ENCODE measurements at regions not wholly inside any gene's neighbourhood (a gene's known extent, or its start where the extent isn't known, plus 50 kb on each side); places are given as distances from the start of the nearest gene placed in this dataset.
A peak's percentile ranks its signal among the peaks of the same experiment; 100 is the strongest.

DNA sequence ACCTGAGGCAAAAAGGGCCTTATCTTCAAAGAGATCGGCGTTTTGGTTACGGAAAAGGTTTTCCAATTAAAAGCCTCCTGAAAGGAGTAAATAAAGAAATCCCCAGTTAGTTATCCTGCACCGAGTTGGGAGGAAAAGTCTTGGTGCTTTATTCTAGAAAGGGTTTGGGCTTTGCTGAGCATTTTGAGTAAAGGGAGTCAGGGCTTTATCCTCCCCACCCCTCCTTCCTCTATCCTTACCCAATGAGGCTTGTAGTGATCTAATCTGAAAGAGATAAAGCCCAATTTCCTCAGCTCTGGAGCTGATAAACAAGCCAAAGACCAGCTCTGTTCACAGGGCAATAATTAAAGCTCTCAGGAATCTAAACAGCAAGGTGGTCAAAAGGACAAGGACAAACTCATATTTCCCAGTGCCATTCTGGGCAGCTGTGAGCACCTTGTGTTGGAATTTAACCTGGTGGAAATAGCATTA, 188.9 kb upstream of the TSC22D1 start:
- Mint-ChIP-seq H3K4me3 (no peak overlapping the region), H3K27me3 (no peaks in the 10 kb centered on the region), H3K4me1 (peaks cover 25% of the 10 kb centered on the region), H3K9me3 (peaks cover 4% of the 10 kb centered on the region), H3K36me3 (ENCODE audit: low read depth) (no peaks in the 10 kb centered on the region), H3K27ac (no peak overlapping the region)
- no peak for ATAC-seq (replicated peaks)

DNA sequence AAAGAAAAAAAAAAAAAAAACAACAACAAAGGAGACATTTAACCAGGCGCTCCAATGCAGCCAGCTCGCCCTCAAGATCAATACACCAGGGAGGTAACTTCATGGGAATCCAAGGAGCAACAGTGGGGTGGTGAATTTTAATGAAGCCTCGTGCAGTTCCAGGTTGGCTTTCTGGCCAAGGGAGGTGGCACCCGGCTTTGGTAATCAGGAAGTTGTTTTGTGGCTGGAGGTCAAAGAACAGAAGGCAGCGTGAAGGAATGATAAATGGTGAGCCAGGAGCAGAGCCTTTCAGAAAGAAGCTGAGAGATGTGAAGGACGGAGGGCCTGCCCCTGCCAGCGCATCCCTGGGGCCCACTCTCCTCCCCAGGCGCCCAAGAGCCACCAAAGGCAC, 188.2 kb upstream of the TSC22D1 start:
- Mint-ChIP-seq H3K4me1 (peaks cover 23% of the 10 kb centered on the region), H3K9me3 (peaks cover 4% of the 10 kb centered on the region), H3K27me3 (no peaks in the 10 kb centered on the region), H3K4me3 (no peak overlapping the region), H3K36me3 (ENCODE audit: low read depth) (no peaks in the 10 kb centered on the region), H3K27ac (no peak overlapping the region)
- ATAC-seq (replicated peaks) = no peak

DNA sequence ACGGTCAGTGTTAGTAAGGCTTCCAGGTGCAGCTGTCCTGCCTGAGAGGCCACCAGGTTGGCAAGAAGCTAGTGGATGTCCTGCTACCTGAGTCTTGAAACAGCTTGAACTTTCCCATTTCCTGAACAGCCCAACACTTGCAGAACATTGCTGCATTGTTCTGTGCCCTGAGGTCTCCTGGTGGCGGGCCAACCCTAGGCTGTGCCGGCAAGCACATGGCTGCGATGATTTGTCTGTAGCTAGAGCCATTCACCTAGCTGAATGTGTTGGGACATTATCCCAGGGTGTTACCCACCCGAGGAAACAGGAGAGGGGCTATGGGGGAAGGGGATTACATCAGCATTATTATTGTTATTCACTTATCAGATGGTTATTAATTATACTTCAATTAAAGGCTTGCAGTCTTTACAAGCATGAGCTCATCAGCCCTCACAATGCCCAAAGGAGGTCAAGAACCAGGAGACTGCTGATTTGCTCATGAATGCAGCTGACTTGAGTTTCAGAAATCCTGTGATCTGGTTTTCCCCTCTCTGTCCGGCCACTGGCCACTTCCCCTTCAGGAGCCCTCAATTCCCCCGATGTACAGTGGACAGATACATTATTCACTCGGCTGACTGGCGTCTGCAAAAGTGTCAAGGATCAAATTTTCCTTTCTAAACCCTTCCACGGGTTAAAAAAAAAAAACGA, 187.6 kb upstream of the TSC22D1 start:
- no peak overlapping the region for H3K4me3 Mint-ChIP-seq
- H3K27me3 Mint-ChIP-seq = no peaks in the 10 kb centered on the region
- no peak overlapping the region for H3K27ac Mint-ChIP-seq
- no peaks in the 10 kb centered on the region for H3K36me3 Mint-ChIP-seq (ENCODE audit: low read depth)
- ATAC-seq (replicated peaks) = no peak
- peaks cover 24% of the 10 kb centered on the region for H3K4me1 Mint-ChIP-seq
- H3K9me3 Mint-ChIP-seq = peaks cover 4% of the 10 kb centered on the region

DNA sequence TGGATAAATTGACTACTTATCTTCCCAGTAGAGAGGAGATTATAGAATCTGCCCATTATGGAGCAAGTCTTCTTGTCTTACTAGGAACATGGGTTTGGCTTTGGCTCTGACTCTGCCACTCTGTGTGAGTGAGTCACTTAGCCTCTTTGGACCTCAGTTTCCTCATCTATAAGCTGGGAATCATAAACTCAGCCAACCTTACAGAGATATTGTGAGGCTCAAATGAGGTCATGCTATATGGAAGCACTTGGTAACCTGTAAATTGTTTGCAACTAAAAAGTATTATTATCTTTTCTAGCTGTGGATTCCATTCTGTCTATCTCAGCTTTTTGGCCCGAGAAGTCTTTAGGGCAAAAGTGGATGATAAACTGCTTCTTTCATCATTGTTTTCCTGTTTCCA, 186.8 kb upstream of the TSC22D1 start:
- ATAC-seq (replicated peaks) = no peak
- Mint-ChIP-seq H3K27me3 (no peaks in the 10 kb centered on the region), H3K4me1 (peaks cover 21% of the 10 kb centered on the region), H3K4me3 (no peak overlapping the region), H3K27ac (no peak overlapping the region), H3K9me3 (peaks cover 4% of the 10 kb centered on the region), H3K36me3 (ENCODE audit: low read depth) (no peaks in the 10 kb centered on the region)

DNA sequence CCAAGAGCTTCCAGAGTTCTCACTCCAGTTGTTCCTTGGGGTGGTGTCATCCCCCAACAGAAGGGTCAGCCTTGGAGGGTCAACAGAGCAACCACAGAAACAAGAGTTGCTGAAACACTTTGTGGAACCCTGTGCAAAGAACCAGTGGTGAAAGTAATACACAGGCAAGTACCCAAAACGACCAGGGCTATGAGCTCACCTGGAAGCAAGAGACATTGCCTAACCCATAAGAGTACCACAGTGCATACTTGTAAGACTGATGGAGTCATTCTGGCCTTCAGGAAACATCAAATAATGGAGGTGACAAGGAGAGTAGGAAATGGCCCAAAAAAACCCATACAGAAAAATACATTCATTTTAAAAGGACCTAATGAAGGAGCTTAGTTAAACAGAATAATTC, 184.3 kb upstream of the TSC22D1 start:
- Mint-ChIP-seq H3K4me3 (no peak overlapping the region), H3K36me3 (ENCODE audit: low read depth) (no peaks in the 10 kb centered on the region), H3K27ac (no peak overlapping the region), H3K4me1 (peaks cover 21% of the 10 kb centered on the region), H3K27me3 (no peaks in the 10 kb centered on the region), H3K9me3 (peaks cover 4% of the 10 kb centered on the region)
- no peak for ATAC-seq (replicated peaks)

DNA sequence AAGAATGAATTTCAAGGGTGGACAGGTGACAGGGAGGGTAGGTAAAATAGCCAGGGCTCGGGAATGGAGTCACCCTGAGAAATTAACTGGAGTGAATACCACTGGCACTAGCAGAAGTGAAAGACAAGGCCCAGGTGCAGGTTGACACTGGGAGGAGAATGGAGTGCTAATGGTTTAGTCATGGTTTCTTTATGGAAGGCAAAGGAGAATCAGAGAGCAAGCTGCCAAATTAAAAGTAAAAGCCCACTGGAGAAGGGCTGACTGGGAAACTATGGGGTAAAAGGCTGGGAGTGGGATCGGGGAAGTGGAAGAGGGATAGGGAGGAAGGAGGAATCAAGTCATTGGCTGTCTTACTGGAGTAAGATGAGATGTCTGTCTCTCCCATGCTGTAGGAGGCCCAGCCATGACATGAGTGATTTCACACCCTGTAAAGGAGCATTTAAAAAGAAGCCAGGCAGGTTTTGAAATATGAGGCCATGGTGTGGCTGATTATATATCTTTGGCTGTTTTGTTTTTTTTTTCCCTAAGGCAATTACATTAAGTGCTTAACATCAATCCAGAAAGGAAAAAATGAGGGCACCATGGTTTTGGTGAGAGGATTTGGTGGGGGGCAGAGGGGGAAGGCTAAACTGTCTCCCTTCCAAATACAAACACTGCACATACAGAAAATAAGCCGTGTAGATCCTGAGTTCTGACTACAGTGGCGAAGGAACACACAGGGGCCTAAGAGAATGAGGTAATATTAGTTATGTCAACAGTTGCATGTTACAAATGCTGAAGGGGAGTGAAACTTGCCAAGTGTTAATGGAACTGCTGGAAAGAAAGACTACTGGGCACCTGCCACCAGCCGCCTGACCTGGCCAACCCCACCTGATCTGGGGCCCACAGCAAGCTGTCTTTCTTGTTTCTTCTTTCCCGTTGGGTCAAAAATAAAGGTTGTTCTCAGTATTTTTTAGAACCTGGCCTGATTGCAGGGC, 183.5 kb upstream of the TSC22D1 start:
- no peak for ATAC-seq (replicated peaks)
- H3K9me3 Mint-ChIP-seq = peaks cover 4% of the 10 kb centered on the region
- H3K36me3 Mint-ChIP-seq (ENCODE audit: low read depth) = no peaks in the 10 kb centered on the region
- no peaks in the 10 kb centered on the region for H3K27me3 Mint-ChIP-seq
- peaks cover 21% of the 10 kb centered on the region for H3K4me1 Mint-ChIP-seq
- peak overlapping the region; percentile 61 for H3K27ac Mint-ChIP-seq
- H3K4me3 Mint-ChIP-seq = peak overlapping the region; percentile 45

DNA sequence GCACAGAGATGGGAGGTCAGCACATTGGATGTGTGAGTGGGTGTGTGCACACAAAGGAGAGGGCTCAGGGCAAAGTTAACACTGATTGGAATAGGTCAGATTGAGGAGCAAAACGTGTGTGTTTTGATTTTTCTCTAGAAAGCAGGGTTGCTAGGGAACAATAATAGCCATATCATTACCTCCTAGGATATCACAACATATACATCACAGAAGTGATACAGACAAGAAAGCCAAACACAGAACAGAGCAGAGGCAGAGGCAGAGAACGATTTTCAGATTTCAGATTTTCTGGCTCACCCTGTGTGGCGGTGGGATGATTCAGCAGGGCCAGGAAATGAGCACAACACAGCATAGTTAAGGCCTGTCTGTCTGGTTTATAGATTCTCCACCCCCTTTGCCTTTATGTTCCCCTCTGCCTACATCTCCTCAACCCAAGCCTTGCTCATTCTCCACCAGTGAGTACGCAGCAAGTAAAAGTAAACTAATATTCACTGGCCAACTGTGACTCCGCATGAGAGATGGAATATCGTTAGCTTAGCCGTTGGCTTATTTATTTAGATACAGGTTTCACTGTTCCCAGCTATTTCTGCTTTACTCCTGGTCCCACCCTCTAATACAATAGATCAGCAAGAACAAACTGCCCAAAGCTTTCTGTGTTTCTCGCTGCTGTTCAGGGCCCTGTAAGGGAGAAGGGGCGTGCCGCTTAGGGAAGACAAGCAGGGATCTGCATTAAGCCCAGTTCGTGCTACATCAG, 182.7 kb upstream of the TSC22D1 start:
- Mint-ChIP-seq H3K27me3 (no peaks in the 10 kb centered on the region), H3K36me3 (ENCODE audit: low read depth) (no peaks in the 10 kb centered on the region), H3K4me3 (peak overlapping the region; percentile 45), H3K9me3 (peaks cover 4% of the 10 kb centered on the region), H3K27ac (peak overlapping the region; percentile 61), H3K4me1 (peaks cover 21% of the 10 kb centered on the region)
- peak; percentile 95 for ATAC-seq (replicated peaks)

DNA sequence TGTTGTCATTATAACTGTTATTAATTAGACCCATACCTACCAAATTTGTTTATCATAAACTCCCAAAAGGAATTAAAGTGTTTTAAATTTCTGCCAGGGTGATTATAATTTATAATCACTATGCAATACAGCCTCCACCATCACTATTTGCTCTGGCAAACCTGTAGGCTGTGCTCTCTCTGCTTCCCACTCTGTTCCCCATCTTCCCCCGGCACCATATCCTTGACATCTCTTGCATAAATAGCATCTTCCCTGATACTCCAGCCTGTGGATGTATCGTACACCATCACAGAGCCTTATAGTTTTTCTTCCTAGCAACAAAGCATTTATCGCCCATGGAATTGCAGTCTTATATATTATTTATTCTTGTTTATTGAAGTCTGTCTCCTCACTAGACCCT, 181.5 kb upstream of the TSC22D1 start:
- no peak overlapping the region for H3K4me3 Mint-ChIP-seq
- H3K36me3 Mint-ChIP-seq (ENCODE audit: low read depth) = no peaks in the 10 kb centered on the region
- no peak overlapping the region for H3K27ac Mint-ChIP-seq
- peaks cover 2% of the 10 kb centered on the region for H3K9me3 Mint-ChIP-seq
- no peaks in the 10 kb centered on the region for H3K27me3 Mint-ChIP-seq
- H3K4me1 Mint-ChIP-seq = peaks cover 21% of the 10 kb centered on the region
- no peak for ATAC-seq (replicated peaks)

DNA sequence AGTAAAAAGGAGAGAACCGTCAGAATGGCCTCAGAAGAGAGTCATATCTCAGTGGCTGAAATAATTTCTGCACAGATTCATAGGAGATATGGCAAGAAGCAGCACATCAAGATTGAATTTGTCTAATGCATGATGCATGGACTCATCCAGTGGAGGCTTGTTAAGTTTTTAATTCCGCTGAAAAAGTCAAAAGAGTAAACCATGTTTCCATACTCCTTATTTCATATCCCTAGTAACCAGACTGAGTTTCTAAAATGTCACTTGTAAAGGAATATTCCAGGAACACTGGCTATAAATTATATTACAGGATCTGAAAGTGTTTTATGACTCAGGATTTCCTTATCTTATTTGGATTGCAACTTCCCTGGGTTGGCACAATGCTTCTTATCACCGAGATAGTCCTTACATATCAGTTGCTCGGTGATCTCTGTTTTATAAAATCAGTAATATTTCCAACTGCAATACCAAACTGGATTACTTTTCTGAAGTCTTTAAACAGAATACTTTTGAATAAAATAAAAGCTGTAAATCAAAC, 180.2 kb upstream of the TSC22D1 start:
- ATAC-seq (replicated peaks) = no peak
- Mint-ChIP-seq H3K4me3 (no peak overlapping the region), H3K4me1 (peaks cover 21% of the 10 kb centered on the region)

DNA sequence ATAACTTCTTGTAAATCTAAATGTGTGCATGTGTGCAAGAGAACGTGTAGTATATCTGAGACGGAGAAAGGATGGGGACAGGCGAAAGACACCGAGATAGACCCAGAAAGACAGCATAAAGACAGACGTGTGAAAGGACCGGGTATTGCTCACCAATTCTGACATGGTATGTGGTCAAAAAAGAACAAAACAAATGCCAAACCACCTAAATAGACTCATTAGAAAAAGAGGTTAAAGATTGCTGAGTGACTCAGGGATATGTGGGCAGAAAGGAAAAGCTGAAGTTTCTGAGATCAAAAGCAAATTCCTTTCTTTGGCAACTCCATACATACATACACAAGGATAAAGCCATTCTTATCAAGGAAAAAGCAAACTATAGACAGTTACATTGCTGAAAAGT, 179.7 kb upstream of the TSC22D1 start:
- Mint-ChIP-seq H3K27ac (peak overlapping the region; percentile 16), H3K9me3 (no peaks in the 10 kb centered on the region), H3K4me3 (no peak overlapping the region), H3K4me1 (peaks cover 21% of the 10 kb centered on the region), H3K36me3 (ENCODE audit: low read depth) (no peaks in the 10 kb centered on the region), H3K27me3 (no peaks in the 10 kb centered on the region)
- ATAC-seq (replicated peaks) = peak; percentile 61

More for the DNA sequence above, 180.2 kb upstream of the TSC22D1 start:
- Mint-ChIP-seq H3K36me3 (ENCODE audit: low read depth) (no peaks in the 10 kb centered on the region), H3K9me3 (no peaks in the 10 kb centered on the region), H3K27ac (peak overlapping the region; percentile 16), H3K27me3 (no peaks in the 10 kb centered on the region)

DNA sequence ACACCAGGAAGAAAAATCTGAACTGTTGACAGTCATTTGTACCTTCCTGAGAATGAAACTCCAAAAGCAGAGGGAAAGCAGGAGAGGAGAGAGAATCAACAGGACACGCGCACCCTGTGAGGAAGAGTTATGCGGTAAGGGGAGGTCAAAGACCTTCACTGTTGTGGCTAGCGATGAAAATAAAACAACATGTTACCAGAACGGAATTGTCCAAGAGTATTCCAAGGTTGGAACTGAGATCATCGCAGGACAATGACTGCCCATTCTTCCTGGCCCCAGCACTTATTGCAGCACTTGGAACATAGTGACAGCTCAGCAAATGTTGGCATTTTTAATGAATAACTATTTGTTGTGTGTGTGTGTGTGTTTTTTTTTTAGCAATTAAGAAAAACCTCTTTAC, 176.0 kb upstream of the TSC22D1 start:
- ATAC-seq (replicated peaks) = no peak
- Mint-ChIP-seq H3K27me3 (no peaks in the 10 kb centered on the region), H3K4me1 (peaks cover 7% of the 10 kb centered on the region), H3K27ac (no peak overlapping the region), H3K36me3 (ENCODE audit: low read depth) (no peaks in the 10 kb centered on the region), H3K9me3 (no peaks in the 10 kb centered on the region), H3K4me3 (no peak overlapping the region)

DNA sequence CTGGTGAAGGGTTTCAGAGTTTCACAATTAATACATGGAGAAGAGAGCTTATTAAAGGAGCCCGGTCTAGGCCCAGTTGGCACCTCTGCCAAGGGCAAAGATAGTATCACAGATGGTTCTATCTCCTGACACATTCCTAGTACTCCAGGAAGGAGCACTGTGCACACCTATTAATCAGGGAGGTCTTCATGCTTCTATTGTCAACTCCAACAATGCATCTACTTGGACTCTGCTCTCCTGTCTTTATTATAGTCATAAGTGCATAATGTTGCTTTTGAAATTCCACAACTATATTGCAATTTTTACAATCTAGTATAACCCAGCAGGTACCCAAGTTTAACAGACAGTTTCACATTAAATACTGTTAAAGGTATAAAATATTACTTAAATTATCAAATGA, 174.5 kb upstream of the TSC22D1 start:
- H3K27me3 Mint-ChIP-seq = no peaks in the 10 kb centered on the region
- no peaks in the 10 kb centered on the region for H3K36me3 Mint-ChIP-seq (ENCODE audit: low read depth)
- no peak overlapping the region for H3K27ac Mint-ChIP-seq
- H3K4me1 Mint-ChIP-seq = peaks cover 1% of the 10 kb centered on the region
- ATAC-seq (replicated peaks) = no peak
- H3K9me3 Mint-ChIP-seq = no peaks in the 10 kb centered on the region
- no peak overlapping the region for H3K4me3 Mint-ChIP-seq

DNA sequence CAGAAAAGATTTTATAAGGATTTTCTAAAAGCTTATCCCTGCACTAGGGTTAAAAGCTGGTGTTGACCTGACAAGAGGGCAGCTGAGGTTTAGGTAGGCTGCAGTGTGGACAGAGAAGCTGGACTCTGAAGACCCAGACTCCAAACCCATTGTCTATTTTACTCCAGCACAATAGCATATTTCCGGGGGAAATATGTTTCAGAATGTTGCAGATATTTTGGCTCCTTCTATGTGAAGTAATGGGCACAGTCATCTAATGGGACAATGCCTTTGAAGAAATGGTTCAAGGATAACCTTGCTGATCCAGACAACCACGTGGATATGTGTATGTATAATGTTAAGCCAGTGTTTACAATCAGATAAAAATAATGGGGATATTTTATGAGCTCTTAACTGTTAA, 173.8 kb upstream of the TSC22D1 start:
- Mint-ChIP-seq H3K36me3 (ENCODE audit: low read depth) (no peaks in the 10 kb centered on the region), H3K27ac (no peak overlapping the region), H3K27me3 (no peaks in the 10 kb centered on the region), H3K4me3 (no peak overlapping the region), H3K4me1 (no peaks in the 10 kb centered on the region), H3K9me3 (no peaks in the 10 kb centered on the region)
- no peak for ATAC-seq (replicated peaks)

DNA sequence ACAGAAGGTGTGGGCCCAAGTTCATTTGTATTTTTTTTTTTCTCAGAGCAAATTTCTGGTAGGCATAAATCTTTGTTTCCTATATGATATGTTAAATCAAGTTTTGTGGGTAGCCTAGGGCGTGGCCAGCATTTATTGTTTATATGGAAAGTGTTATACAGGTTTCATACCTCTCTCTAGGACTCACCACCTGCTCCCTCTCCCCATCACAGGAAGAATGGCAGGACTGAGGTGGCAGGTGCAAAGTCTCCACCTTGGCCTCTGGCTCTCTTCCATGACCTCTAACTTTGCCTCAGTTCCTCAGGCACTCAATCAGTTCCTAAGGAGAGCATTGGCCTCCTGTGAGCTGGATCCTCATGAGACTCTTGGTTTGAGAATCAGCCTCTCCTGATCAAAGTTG, 172.3 kb upstream of the TSC22D1 start:
- Mint-ChIP-seq H3K36me3 (ENCODE audit: low read depth) (no peaks in the 10 kb centered on the region), H3K27ac (no peak overlapping the region)
- no peak for ATAC-seq (replicated peaks)

More for the DNA sequence above, 172.3 kb upstream of the TSC22D1 start:
- Mint-ChIP-seq H3K4me3 (no peak overlapping the region), H3K9me3 (no peaks in the 10 kb centered on the region), H3K27me3 (no peaks in the 10 kb centered on the region), H3K4me1 (no peaks in the 10 kb centered on the region)

All from activated T-helper 17 cell treated with anti-CD3 and anti-CD28 coated beads, Interleukin-2, amount 50 U/mL, for 72 hours (primary cell).